HL-60 (cell line): ENCODE measurements at regions not wholly inside any gene's neighbourhood (a gene's known extent, or its start where the extent isn't known, plus 50 kb on each side); places are given as distances from the start of the nearest gene placed in this dataset.

ENCODE experiments used
- DNase-seq, 2 experiments: peaks; one replicate each; pipeline ENCODE4 v3.0.0-alpha.2; 2010 to 2020; ENCODE audit warnings: low read depth in 1 of 2, low spot score in 1 of 2
- H3K27ac ChIP-seq: fragments of 250-450 bp; sonication (Bioruptor Pico); replicated peaks from 2 replicates; pipeline ENCODE4 v1.5.1; 2020; ENCODE audit warnings: mild to moderate bottlenecking, moderate library complexity
- H3K27me3 ChIP-seq: fragments of 250-450 bp; sonication (Bioruptor Pico); 2 replicates; pipeline ENCODE4 v1.5.1; 2021; ENCODE audit warnings: mild to moderate bottlenecking, moderate library complexity; ENCODE audit not compliant: insufficient read depth, poor library complexity, severe bottlenecking
- H3K4me3 ChIP-seq: replicated peaks from 2 replicates; pipeline ENCODE4 v1.5.1; 2011; ENCODE audit warnings: mild to moderate bottlenecking, control low read depth, low read length; ENCODE audit not compliant: insufficient read depth
- GABPA ChIP-seq: IDR thresholded peaks from 2 replicates; pipeline ENCODE4 v1.6.1; 2012; ENCODE audit warnings: low read depth
- POLR2AphosphoS5 ChIP-seq: IDR thresholded peaks from 2 replicates; pipeline ENCODE4 v1.6.1; 2012; ENCODE audit warnings: low read depth
- SPI1 ChIP-seq: IDR thresholded peaks from 2 replicates; pipeline ENCODE4 v1.6.1; 2012; ENCODE audit warnings: low read depth, mild to moderate bottlenecking, borderline replicate concordance
- TF ChIP-seq, protein P1 (sequence below): IDR thresholded peaks from 2 replicates; pipeline ENCODE4 v1.6.1; 2012; ENCODE audit warnings: low read depth; ENCODE audit not compliant: insufficient replicate concordance
- TF ChIP-seq, protein P2 (sequence below): IDR thresholded peaks from one replicate; pipeline ENCODE4 v1.5.1; 2011; ENCODE audit warnings: low read length, control low read depth, inconsistent platforms; ENCODE audit not compliant: insufficient read depth

DNA sequence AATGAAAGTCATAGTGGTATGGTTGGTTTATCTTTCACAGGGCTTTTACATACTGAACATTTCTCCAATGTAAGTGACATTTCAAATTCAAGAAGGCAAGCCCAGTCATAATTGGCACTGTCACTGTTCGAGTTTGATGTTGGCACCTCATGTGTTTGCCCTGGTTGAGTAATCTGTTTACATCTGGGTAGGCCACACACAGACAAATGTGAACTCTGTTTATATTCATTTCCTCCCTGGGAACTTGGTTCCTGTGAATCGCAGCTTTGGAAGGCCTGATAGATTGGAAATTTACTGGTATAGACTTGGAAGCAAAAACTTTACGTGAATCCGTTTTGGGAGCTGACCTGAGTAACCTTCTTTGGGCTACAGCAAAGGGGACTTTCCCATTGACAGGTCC is 395.2 kb upstream of the AZI2 start:
- no peak for TF ChIP-seq POLR2AphosphoS5
- TF ChIP-seq, protein P1, sequence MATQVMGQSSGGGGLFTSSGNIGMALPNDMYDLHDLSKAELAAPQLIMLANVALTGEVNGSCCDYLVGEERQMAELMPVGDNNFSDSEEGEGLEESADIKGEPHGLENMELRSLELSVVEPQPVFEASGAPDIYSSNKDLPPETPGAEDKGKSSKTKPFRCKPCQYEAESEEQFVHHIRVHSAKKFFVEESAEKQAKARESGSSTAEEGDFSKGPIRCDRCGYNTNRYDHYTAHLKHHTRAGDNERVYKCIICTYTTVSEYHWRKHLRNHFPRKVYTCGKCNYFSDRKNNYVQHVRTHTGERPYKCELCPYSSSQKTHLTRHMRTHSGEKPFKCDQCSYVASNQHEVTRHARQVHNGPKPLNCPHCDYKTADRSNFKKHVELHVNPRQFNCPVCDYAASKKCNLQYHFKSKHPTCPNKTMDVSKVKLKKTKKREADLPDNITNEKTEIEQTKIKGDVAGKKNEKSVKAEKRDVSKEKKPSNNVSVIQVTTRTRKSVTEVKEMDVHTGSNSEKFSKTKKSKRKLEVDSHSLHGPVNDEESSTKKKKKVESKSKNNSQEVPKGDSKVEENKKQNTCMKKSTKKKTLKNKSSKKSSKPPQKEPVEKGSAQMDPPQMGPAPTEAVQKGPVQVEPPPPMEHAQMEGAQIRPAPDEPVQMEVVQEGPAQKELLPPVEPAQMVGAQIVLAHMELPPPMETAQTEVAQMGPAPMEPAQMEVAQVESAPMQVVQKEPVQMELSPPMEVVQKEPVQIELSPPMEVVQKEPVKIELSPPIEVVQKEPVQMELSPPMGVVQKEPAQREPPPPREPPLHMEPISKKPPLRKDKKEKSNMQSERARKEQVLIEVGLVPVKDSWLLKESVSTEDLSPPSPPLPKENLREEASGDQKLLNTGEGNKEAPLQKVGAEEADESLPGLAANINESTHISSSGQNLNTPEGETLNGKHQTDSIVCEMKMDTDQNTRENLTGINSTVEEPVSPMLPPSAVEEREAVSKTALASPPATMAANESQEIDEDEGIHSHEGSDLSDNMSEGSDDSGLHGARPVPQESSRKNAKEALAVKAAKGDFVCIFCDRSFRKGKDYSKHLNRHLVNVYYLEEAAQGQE: no peak
- TF ChIP-seq SPI1: no peak
- TF ChIP-seq, protein P2, sequence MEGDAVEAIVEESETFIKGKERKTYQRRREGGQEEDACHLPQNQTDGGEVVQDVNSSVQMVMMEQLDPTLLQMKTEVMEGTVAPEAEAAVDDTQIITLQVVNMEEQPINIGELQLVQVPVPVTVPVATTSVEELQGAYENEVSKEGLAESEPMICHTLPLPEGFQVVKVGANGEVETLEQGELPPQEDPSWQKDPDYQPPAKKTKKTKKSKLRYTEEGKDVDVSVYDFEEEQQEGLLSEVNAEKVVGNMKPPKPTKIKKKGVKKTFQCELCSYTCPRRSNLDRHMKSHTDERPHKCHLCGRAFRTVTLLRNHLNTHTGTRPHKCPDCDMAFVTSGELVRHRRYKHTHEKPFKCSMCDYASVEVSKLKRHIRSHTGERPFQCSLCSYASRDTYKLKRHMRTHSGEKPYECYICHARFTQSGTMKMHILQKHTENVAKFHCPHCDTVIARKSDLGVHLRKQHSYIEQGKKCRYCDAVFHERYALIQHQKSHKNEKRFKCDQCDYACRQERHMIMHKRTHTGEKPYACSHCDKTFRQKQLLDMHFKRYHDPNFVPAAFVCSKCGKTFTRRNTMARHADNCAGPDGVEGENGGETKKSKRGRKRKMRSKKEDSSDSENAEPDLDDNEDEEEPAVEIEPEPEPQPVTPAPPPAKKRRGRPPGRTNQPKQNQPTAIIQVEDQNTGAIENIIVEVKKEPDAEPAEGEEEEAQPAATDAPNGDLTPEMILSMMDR: no peak
- TF ChIP-seq GABPA: no peak
- Histone ChIP-seq H3K27me3 (no peaks in the 10 kb centered on the region), H3K4me3 (no peak overlapping the region), H3K27ac (no peak overlapping the region)
- DNase-seq: no peak

DNA sequence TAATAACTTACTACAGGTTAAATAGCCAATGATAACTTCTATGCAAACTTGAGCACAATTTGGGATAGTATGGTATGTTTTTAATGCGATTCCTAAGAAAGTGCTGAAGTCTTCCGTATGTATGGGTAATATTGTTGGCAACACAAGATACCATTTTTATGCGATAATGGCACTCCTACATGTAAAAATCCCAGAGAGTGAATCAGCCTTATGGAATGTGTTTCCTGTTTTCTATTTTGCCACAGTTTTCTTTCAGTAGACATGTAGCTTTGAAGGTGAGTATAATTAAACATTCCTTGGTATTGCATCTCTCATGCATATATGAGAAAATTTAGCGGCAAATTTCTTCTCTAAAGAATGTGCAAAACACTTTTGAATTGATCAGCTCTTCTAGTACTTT is 396.8 kb upstream of the AZI2 start:
- Histone ChIP-seq H3K27me3 (no peaks in the 10 kb centered on the region), H3K27ac (no peak overlapping the region), H3K4me3 (no peak overlapping the region)
- no peak for TF ChIP-seq SPI1
- TF ChIP-seq, protein P2: no peak
- DNase-seq: no peak

DNA sequence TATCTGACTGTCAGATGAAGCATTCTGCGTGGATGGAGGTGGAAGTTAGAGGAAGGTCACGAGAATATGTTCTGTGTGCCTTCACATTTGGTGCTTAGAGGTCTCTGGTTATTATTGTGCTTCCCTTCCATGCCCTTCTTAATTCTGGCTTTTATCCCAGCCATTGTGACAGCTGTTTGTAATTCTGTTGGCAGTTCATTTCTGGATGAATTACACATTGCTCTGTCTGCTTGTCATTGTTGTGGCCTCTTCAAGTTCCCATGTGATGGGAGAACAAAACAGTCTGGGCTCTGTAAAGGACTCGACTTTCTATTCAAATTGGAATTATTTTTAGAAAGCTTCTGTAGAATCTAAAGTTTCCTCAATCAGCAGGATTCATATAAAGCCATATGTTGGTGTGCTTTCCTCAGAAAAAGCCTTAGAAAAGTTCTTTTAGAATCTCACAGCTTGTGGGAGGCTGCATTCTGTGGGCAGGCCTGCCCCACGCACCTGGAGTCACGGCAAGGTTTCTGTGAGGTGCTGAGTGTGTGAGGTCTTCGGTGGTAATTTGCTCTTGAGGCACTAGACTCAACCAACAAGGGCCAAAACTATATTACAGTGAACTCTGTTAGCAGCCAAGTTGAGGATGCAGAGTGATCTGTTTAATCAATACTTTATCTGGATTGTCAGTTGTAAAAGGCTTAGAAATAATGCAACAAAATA is 397.4 kb upstream of the AZI2 start:
- H3K4me3 ChIP-seq: no peak overlapping the region
- H3K27ac ChIP-seq: no peak overlapping the region
- no peaks in the 10 kb centered on the region for H3K27me3 ChIP-seq
- DNase-seq: no peak
- TF ChIP-seq, protein P2: no peak
- no peak for TF ChIP-seq POLR2AphosphoS5
- TF ChIP-seq, protein P1: no peak
- TF ChIP-seq SPI1: no peak
- TF ChIP-seq GABPA: no peak

DNA sequence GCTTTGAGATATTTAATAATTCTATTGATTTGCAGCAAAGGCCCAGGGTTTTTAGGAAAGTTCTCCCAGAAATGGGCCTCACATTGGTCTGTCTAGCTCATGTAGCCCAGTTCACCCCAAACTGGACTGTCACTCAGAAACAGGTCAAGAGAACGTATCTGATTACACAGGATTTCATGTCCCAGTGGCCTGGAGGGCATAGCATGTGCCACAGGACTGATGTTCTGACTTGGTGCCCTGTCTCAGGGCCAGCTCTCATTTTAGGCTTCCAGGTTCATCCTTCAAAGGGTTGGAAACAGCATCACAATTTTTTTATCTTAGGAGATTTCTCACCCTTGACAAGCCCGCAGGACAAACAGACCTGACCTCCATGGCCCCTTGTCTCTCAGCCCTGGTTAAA is 398.4 kb upstream of the AZI2 start:
- Histone ChIP-seq H3K27me3 (no peaks in the 10 kb centered on the region), H3K4me3 (no peak overlapping the region), H3K27ac (no peak overlapping the region)
- DNase-seq: no peak
- no peak for TF ChIP-seq SPI1
